WTC11 (cell line): ENCODE measurements at regions not wholly inside any gene's neighbourhood (a gene's known extent, or its start where the extent isn't known, plus 50 kb on each side); places are given as distances from the start of the nearest gene placed in this dataset.

Experiments
- ATAC-seq: fragments of 200-7000 bp; cut with Tn5 transposase; 2 replicates; pipeline ENCODE4 v1.10.0; 2021; ENCODE audit warnings: mild to moderate bottlenecking, moderate library complexity
- CTCF ChIA-PET: fragments of 300-600 bp; sonication (Branson Sonifier 250); formaldehyde crosslinking; loops from one replicate; lab custom pipeline; 2021; ENCODE audit warnings: antibody characterized with exemption; lab: Charles Lee
- POLR2A ChIA-PET: fragments of 350-600 bp; sonication (Branson Sonifier 250); formaldehyde crosslinking; loops from one replicate; lab custom pipeline; 2021; ENCODE audit warnings: antibody characterized with exemption; lab: Charles Lee
- DNase-seq: peaks from one replicate; pipeline ENCODE4 v3.0.0; 2021; ENCODE audit warnings: low spot score
- H3K27ac Mint-ChIP-seq: 2 replicates; pipeline ENCODE4 v1.8.0; 2021; ENCODE audit warnings: mixed read lengths
- H3K27me3 Mint-ChIP-seq: 2 replicates; pipeline ENCODE4 v1.8.0; 2021; ENCODE audit warnings: low read depth, mild to moderate bottlenecking, moderate library complexity, mixed read lengths
- H3K36me3 Mint-ChIP-seq: 2 replicates; pipeline ENCODE4 v1.8.0; 2021; ENCODE audit warnings: mixed read lengths
- H3K4me1 Mint-ChIP-seq: 2 replicates; pipeline ENCODE4 v1.8.0; 2022; ENCODE audit warnings: mixed read lengths
- H3K4me3 Mint-ChIP-seq: 2 replicates; pipeline ENCODE4 v1.8.0; 2021; ENCODE audit warnings: mild to moderate bottlenecking, moderate library complexity, mixed read lengths
- H3K9me3 Mint-ChIP-seq: 2 replicates; pipeline ENCODE4 v1.8.0; 2021; ENCODE audit warnings: mixed read lengths
- ARID4B ChIP-seq: sonication (generic); formaldehyde crosslinking; IDR thresholded peaks from 2 replicates; pipeline ENCODE4 v1.8.0; 2023; ENCODE audit warnings: missing genetic modification reagents, mild to moderate bottlenecking, borderline replicate concordance
- ATF1 ChIP-seq: sonication (generic); formaldehyde crosslinking; IDR thresholded peaks from 2 replicates; pipeline ENCODE4 v1.8.1; 2023; ENCODE audit warnings: mild to moderate bottlenecking, moderate library complexity, missing genetic modification reagents
- EMX1 ChIP-seq: fragments of 250-450 bp; sonication (Bioruptor Pico); IDR thresholded peaks from 2 replicates; pipeline ENCODE4 v1.8.0; 2021; ENCODE audit warnings: mild to moderate bottlenecking
- NFYB ChIP-seq: sonication (generic); formaldehyde crosslinking; conservative IDR thresholded peaks from 2 replicates; pipeline ENCODE4 v1.8.0; 2022; ENCODE audit warnings: low read depth, missing genetic modification reagents
- NR1H2 ChIP-seq: sonication (generic); formaldehyde crosslinking; IDR thresholded peaks from 2 replicates; pipeline ENCODE4 v1.9.0; 2021; ENCODE audit warnings: mild to moderate bottlenecking, moderate library complexity, missing genetic modification reagents
- NR2C2 ChIP-seq: sonication (generic); formaldehyde crosslinking; IDR thresholded peaks from 2 replicates; pipeline ENCODE4 v1.8.0; 2022; ENCODE audit warnings: mild to moderate bottlenecking, missing genetic modification reagents
- SP1 ChIP-seq: sonication (generic); formaldehyde crosslinking; conservative IDR thresholded peaks from 2 replicates; pipeline ENCODE4 v1.8.1; 2022; ENCODE audit warnings: missing genetic modification reagents
- ZNF219 ChIP-seq: sonication (generic); formaldehyde crosslinking; IDR thresholded peaks from 2 replicates; pipeline ENCODE4 v1.8.0; 2023; ENCODE audit warnings: missing genetic modification reagents, mild to moderate bottlenecking, borderline replicate concordance
- ZNF416 ChIP-seq: fragments of 250-450 bp; sonication (Bioruptor Pico); IDR thresholded peaks from 2 replicates; pipeline ENCODE4 v1.9.0; 2021; ENCODE audit warnings: mild to moderate bottlenecking, inconsistent platforms
- ZNF532 ChIP-seq: fragments of 250-450 bp; sonication (Bioruptor Pico); IDR thresholded peaks from 2 replicates; pipeline ENCODE4 v1.9.0; 2021; ENCODE audit warnings: mild to moderate bottlenecking, borderline replicate concordance
- TF ChIP-seq, protein P1 (sequence below): sonication (generic); formaldehyde crosslinking; IDR thresholded peaks from 2 replicates; pipeline ENCODE4 v1.8.1; 2022; ENCODE audit warnings: mild to moderate bottlenecking, moderate library complexity, missing genetic modification reagents
- TF ChIP-seq, protein P2 (sequence below): sonication (generic); formaldehyde crosslinking; IDR thresholded peaks from 2 replicates; pipeline ENCODE4 v1.8.0; 2022; ENCODE audit warnings: mild to moderate bottlenecking, missing genetic modification reagents
- TF ChIP-seq, protein P3 (sequence below): fragments of 250-450 bp; sonication (Bioruptor Pico); IDR thresholded peaks from 2 replicates; pipeline ENCODE4 v1.9.0; 2021; ENCODE audit warnings: mild to moderate bottlenecking

DNA sequence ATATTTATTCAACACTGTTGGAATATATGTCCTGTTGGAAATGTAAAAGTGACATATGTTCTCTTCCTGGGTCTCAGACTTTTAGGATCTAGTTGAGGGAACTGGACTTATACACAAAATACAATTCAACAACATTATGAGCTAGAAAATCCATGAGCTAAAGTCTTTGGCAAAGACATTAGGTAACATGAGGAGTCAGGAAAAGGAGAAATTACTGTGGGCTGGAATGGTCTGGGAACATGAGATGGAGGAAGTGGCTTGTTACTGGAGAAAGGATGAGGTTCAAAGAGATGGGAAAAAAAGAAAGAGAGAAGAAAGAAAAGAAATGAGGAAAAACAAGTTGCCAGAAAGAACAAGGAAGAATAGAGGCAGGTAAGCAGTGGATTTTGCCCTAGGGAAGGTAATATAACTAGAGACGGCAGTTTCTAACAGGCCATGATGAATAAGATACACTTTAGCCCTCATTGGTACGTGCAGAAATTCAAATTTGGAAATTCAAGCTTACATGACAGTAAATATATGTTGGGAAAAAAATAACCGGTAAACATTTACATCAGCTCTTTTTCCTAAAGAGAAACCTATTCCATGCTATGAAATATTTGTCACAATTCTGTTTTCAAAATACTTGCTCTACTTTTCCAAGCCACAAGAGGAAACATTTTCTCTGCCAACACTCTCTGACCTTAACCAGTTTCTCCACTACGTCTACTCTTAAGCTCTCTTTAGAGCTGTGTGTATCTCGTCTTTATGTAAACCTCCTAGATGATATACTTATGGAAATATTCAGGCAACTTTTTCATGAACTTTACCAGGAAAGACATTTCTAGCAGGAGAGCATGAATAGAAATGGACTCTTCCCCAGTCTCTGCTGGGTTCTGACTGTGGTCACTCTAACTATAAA lies 268.8 kb upstream of the BTG1 start:
- ATAC-seq (no peak), DNase-seq (no peak)
- TF ChIP-seq ZNF416 (CRISPR knock-in tag) (no peak), SP1 (CRISPR knock-in tag) (no peak), NR2C2 (no peak), EMX1 (CRISPR knock-in tag) (no peak), NR1H2 (CRISPR knock-in tag) (no peak), ATF1 (no peak), ARID4B (CRISPR knock-in tag) (no peak), ZNF532 (no peak), ZNF219 (CRISPR knock-in tag) (no peak), NFYB (CRISPR knock-in tag) (no peak)
- TF ChIP-seq, protein P1, sequence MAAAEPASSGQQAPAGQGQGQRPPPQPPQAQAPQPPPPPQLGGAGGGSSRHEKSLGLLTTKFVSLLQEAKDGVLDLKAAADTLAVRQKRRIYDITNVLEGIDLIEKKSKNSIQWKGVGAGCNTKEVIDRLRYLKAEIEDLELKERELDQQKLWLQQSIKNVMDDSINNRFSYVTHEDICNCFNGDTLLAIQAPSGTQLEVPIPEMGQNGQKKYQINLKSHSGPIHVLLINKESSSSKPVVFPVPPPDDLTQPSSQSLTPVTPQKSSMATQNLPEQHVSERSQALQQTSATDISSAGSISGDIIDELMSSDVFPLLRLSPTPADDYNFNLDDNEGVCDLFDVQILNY = no peak
- TF ChIP-seq, protein P2, sequence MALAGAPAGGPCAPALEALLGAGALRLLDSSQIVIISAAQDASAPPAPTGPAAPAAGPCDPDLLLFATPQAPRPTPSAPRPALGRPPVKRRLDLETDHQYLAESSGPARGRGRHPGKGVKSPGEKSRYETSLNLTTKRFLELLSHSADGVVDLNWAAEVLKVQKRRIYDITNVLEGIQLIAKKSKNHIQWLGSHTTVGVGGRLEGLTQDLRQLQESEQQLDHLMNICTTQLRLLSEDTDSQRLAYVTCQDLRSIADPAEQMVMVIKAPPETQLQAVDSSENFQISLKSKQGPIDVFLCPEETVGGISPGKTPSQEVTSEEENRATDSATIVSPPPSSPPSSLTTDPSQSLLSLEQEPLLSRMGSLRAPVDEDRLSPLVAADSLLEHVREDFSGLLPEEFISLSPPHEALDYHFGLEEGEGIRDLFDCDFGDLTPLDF (CRISPR knock-in tag) = no peak
- TF ChIP-seq, protein P3, sequence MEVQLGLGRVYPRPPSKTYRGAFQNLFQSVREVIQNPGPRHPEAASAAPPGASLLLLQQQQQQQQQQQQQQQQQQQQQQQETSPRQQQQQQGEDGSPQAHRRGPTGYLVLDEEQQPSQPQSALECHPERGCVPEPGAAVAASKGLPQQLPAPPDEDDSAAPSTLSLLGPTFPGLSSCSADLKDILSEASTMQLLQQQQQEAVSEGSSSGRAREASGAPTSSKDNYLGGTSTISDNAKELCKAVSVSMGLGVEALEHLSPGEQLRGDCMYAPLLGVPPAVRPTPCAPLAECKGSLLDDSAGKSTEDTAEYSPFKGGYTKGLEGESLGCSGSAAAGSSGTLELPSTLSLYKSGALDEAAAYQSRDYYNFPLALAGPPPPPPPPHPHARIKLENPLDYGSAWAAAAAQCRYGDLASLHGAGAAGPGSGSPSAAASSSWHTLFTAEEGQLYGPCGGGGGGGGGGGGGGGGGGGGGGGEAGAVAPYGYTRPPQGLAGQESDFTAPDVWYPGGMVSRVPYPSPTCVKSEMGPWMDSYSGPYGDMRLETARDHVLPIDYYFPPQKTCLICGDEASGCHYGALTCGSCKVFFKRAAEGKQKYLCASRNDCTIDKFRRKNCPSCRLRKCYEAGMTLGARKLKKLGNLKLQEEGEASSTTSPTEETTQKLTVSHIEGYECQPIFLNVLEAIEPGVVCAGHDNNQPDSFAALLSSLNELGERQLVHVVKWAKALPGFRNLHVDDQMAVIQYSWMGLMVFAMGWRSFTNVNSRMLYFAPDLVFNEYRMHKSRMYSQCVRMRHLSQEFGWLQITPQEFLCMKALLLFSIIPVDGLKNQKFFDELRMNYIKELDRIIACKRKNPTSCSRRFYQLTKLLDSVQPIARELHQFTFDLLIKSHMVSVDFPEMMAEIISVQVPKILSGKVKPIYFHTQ (CRISPR knock-in tag) = no peak
- H3K27me3 Mint-ChIP-seq = no peaks in the 10 kb centered on the region
- POLR2A ChIA-PET = no interaction called here
- CTCF ChIA-PET = no interaction called here
- no peak overlapping the region; the same call in 1 of the 2 replicates for H3K27ac Mint-ChIP-seq
- H3K4me1 Mint-ChIP-seq = peaks cover 25% of the 10 kb centered on the region
- no peaks in the 10 kb centered on the region for H3K36me3 Mint-ChIP-seq
- peaks cover 4% of the 10 kb centered on the region; the same call in 1 of the 2 replicates for H3K9me3 Mint-ChIP-seq
- no peak overlapping the region for H3K4me3 Mint-ChIP-seq
